ENCODE measurements at regions not wholly inside any gene's neighbourhood (a gene's known extent, or its start where the extent isn't known, plus 50 kb on each side); places are given as distances from the start of the nearest gene placed in this dataset.

GRCh38 chr18:78919956-78920355 is 59.7 kb upstream of the SALL3 start:
- H3K36me3 ChIP-seq (ENCODE audit: control insufficient read depth, insufficient read depth, low read length): no peaks in the 10 kb centered on the region
- H3K27me3 ChIP-seq (ENCODE audit: control insufficient read depth, insufficient read depth, low read length): peaks cover 2% of the 10 kb centered on the region
- no peak overlapping the region for H3K4me3 ChIP-seq (ENCODE audit: low read depth, low read length)
- no peak for DNase-seq (ENCODE audit: low read depth)
- TF ChIP-seq, protein P1, sequence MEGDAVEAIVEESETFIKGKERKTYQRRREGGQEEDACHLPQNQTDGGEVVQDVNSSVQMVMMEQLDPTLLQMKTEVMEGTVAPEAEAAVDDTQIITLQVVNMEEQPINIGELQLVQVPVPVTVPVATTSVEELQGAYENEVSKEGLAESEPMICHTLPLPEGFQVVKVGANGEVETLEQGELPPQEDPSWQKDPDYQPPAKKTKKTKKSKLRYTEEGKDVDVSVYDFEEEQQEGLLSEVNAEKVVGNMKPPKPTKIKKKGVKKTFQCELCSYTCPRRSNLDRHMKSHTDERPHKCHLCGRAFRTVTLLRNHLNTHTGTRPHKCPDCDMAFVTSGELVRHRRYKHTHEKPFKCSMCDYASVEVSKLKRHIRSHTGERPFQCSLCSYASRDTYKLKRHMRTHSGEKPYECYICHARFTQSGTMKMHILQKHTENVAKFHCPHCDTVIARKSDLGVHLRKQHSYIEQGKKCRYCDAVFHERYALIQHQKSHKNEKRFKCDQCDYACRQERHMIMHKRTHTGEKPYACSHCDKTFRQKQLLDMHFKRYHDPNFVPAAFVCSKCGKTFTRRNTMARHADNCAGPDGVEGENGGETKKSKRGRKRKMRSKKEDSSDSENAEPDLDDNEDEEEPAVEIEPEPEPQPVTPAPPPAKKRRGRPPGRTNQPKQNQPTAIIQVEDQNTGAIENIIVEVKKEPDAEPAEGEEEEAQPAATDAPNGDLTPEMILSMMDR (IDR thresholded peaks at IDR 0.05; ENCODE audit: insufficient read depth, low read length, poor library complexity, severe bottlenecking): no peak

DNA sequence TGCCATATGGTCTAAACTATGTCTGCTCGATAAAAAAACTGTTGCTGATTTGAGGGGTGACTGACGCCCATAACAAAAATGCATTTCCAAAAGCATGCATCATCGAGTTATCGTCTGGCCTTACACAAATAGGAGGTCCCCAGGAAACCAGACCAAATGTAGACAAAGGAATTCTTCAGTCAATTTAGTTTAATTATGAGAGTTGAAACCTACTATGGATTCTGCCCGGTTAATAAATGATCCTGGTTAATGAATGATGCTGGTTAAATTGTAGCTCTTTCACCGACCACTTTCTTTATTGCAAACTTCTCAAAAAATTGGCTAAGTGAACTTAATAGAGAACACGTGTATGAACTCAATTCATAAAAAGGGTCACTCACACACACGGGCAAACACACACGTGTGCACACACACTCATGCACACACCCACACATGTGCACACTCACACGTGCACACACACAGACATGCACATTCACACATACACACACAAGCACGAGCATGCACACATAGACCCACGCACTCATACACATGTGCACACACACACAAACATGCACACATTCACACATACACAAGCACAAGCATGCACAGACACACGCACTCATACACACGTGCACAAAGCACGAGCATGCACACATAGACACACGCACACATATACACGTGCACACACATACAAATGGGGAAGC is 59.0 kb upstream of the SALL3 start:
- DNase-seq (ENCODE audit: low read depth): no peak
- no peaks in the 10 kb centered on the region for H3K36me3 ChIP-seq (ENCODE audit: control insufficient read depth, insufficient read depth, low read length)
- TF ChIP-seq, protein P1 (IDR thresholded peaks at IDR 0.05; ENCODE audit: insufficient read depth, low read length, poor library complexity, severe bottlenecking): no peak

DNA sequence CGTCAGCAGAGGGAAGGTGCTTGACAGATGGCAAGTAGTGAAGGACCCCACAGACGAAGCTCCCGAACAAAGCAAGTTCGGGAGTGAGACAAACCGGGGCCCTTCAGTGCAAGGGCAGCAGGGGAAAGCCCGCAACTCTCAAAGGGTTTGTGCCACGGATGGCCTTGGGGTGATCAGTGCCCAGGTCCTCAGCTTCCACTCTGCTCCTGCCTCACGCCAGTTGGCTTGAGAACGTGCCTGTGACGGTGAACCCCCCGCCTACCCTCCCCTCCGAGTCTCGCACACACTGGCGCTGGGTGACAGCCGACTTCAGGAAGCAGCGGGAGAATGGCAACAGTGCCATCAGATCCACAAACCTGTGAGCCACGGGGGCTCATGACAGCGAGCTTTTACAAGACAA is 56.8 kb upstream of the SALL3 start:
- no peak for DNase-seq (ENCODE audit: low read depth)
- H3K27me3 ChIP-seq (ENCODE audit: control insufficient read depth, insufficient read depth, low read length): no peaks in the 10 kb centered on the region
- TF ChIP-seq, protein P1 (IDR thresholded peaks at IDR 0.05; ENCODE audit: insufficient read depth, low read length, poor library complexity, severe bottlenecking): no peak
- no peaks in the 10 kb centered on the region for H3K36me3 ChIP-seq (ENCODE audit: control insufficient read depth, insufficient read depth, low read length)
- no peak overlapping the region for H3K4me3 ChIP-seq (ENCODE audit: low read depth, low read length)

More for the DNA sequence above, 59.0 kb upstream of the SALL3 start:
- Histone ChIP-seq H3K4me3 (ENCODE audit: low read depth, low read length) (no peak overlapping the region), H3K27me3 (ENCODE audit: control insufficient read depth, insufficient read depth, low read length) (no peaks in the 10 kb centered on the region)

GRCh38 chr18:78924301-78924700 is 55.3 kb upstream of the SALL3 start:
- Histone ChIP-seq H3K36me3 (ENCODE audit: control insufficient read depth, insufficient read depth, low read length) (no peaks in the 10 kb centered on the region), H3K27me3 (ENCODE audit: control insufficient read depth, insufficient read depth, low read length) (no peaks in the 10 kb centered on the region), H3K4me3 (ENCODE audit: low read depth, low read length) (no peak overlapping the region)
- TF ChIP-seq, protein P1 (IDR thresholded peaks at IDR 0.05; ENCODE audit: insufficient read depth, low read length, poor library complexity, severe bottlenecking): no peak
- DNase-seq (ENCODE audit: low read depth): no peak

- TF ChIP-seq, protein P1 (IDR thresholded peaks at IDR 0.05; ENCODE audit: insufficient read depth, low read length, poor library complexity, severe bottlenecking): no peak
- Histone ChIP-seq H3K4me3 (ENCODE audit: low read depth, low read length) (no peak overlapping the region), H3K36me3 (ENCODE audit: control insufficient read depth, insufficient read depth, low read length) (no peaks in the 10 kb centered on the region), H3K27me3 (ENCODE audit: control insufficient read depth, insufficient read depth, low read length) (no peaks in the 10 kb centered on the region)
- no peak for DNase-seq (ENCODE audit: low read depth)
Measured at GRCh38 chr18:78924786-78925540, 54.7 kb upstream of the SALL3 start.
